KMS-11 (cell line): ENCODE measurements at regions not wholly inside any gene's neighbourhood (a gene's known extent, or its start where the extent isn't known, plus 50 kb on each side); places are given as distances from the start of the nearest gene placed in this dataset.

Experiments used
- H2AFZ ChIP-seq: fragments of 200-600 bp; sonication (generic); 2 replicates; pipeline ENCODE4 v1.6.1; 2016; ENCODE audit warnings: antibody characterized with exemption, mixed run types, low read depth
- H3K27ac ChIP-seq: fragments of 200-600 bp; sonication (generic); 2 replicates; pipeline ENCODE4 v1.6.1; 2016; ENCODE audit warnings: mild to moderate bottlenecking, mixed run types
- H3K27me3 ChIP-seq: fragments of 200-600 bp; sonication (generic); 2 replicates; pipeline ENCODE4 v1.6.1; 2017; ENCODE audit warnings: mild to moderate bottlenecking, low read depth, mixed run types, moderate library complexity; ENCODE audit not compliant: insufficient read depth
- H3K36me3 ChIP-seq: fragments of 200-600 bp; sonication (generic); 2 replicates; pipeline ENCODE4 v1.6.1; 2017; ENCODE audit warnings: mild to moderate bottlenecking, mixed run types; ENCODE audit not compliant: insufficient read depth
- H3K4me1 ChIP-seq: fragments of 200-600 bp; sonication (generic); 2 replicates; pipeline ENCODE4 v1.6.1; 2016; ENCODE audit warnings: mild to moderate bottlenecking, low read depth, mixed run types; ENCODE audit not compliant: poor library complexity, severe bottlenecking
- H3K4me2 ChIP-seq: fragments of 200-600 bp; sonication (generic); 2 replicates; pipeline ENCODE4 v1.7.0; 2016; ENCODE audit warnings: mild to moderate bottlenecking, mixed run types
- H3K4me3 ChIP-seq: fragments of 200-600 bp; sonication (generic); IDR thresholded peaks from 2 replicates; pipeline ENCODE4 v1.6.1; 2017; ENCODE audit warnings: low read depth, low read length, mixed read lengths; ENCODE audit not compliant: insufficient read depth
- H3K79me2 ChIP-seq: fragments of 200-600 bp; sonication (generic); 2 replicates; pipeline ENCODE4 v1.6.1; 2016; ENCODE audit warnings: low read depth, mixed run types; ENCODE audit not compliant: insufficient read depth
- H3K9ac ChIP-seq: fragments of 200-600 bp; sonication (generic); 2 replicates; pipeline ENCODE4 v1.6.1; 2016; ENCODE audit warnings: mild to moderate bottlenecking, mixed run types
- H4K20me1 ChIP-seq: fragments of 200-600 bp; sonication (generic); 2 replicates; pipeline ENCODE4 v1.6.1; 2016; ENCODE audit warnings: mild to moderate bottlenecking, mixed run types; ENCODE audit not compliant: insufficient read depth
- CTCF ChIP-seq: fragments of 200-600 bp; sonication (generic); conservative IDR thresholded peaks from 2 replicates; pipeline ENCODE4 v1.6.1; 2017; ENCODE audit warnings: low read depth, mild to moderate bottlenecking, antibody characterized with exemption, low read length, moderate library complexity, mixed read lengths

- Histone ChIP-seq H3K79me2 (no peaks in the 10 kb centered on the region), H3K9ac (no peak overlapping the region), H3K27me3 (no peaks in the 10 kb centered on the region), H3K36me3 (no peaks in the 10 kb centered on the region), H3K4me2 (no peak overlapping the region), H4K20me1 (no peaks in the 10 kb centered on the region), H2AFZ (no peak overlapping the region), H3K27ac (no peak overlapping the region), H3K4me1 (no peaks in the 10 kb centered on the region), H3K4me3 (no peak overlapping the region)
- TF ChIP-seq CTCF = no peak
Observed at GRCh38 chr4:19857991-19858390, 393.7 kb upstream of the SLIT2 start.

DNA sequence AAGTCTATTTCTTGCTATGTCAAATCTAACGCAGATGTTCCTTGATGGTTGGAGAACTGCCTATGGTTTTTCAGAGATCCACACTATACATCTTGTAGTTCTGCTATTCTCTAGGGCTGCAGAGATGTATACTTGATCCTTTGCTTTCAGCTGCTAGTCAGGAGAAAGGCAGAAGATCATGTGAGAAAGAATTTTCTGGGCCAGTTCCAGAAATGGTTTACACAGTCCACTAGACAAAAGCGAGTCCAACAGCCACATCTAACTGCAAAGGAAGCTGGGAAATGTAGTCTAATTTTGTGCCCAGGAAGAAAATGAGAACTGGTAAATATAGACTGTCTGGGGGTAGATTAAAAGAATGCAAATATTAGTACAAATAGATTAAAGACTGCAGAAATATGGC lies 394.3 kb upstream of the SLIT2 start:
- Histone ChIP-seq H3K4me3 (no peak overlapping the region), H3K36me3 (no peaks in the 10 kb centered on the region), H3K27ac (no peak overlapping the region), H3K4me2 (no peak overlapping the region), H3K27me3 (no peaks in the 10 kb centered on the region), H2AFZ (no peak overlapping the region), H3K4me1 (no peaks in the 10 kb centered on the region), H3K79me2 (no peaks in the 10 kb centered on the region), H3K9ac (no peak overlapping the region), H4K20me1 (no peaks in the 10 kb centered on the region)
- no peak for TF ChIP-seq CTCF

- H3K27ac ChIP-seq = no peak overlapping the region
- no peak for TF ChIP-seq CTCF
- no peaks in the 10 kb centered on the region for H3K36me3 ChIP-seq
- H2AFZ ChIP-seq = no peak overlapping the region
- H4K20me1 ChIP-seq = no peaks in the 10 kb centered on the region
- H3K79me2 ChIP-seq = no peaks in the 10 kb centered on the region
- H3K4me3 ChIP-seq = no peak overlapping the region
- H3K9ac ChIP-seq = no peak overlapping the region
- no peak overlapping the region for H3K4me2 ChIP-seq
- no peaks in the 10 kb centered on the region for H3K27me3 ChIP-seq
- H3K4me1 ChIP-seq = no peaks in the 10 kb centered on the region
Observed at GRCh38 chr4:19850909-19851308, 400.8 kb upstream of the SLIT2 start.

DNA sequence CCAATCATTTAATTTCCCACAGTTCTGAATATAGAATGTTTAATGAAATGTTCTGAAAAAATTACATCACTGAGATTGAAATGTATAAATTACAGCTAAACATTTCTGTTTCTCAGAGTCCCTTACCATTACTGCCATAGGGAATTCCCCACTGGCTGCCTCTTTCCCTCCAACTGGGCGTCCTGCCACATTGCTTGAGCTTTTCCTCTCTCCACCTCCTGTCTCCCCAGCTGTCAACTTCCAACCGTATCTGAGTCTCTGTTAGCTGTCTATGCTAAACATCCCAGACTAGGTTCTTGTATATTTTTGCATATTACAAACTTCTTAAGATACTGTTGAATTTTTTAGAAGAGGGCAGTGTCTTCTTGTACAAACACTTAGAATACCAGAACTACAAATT lies 407.3 kb upstream of the SLIT2 start:
- Histone ChIP-seq H3K36me3 (no peaks in the 10 kb centered on the region), H3K27me3 (no peaks in the 10 kb centered on the region), H3K4me3 (no peak overlapping the region), H4K20me1 (no peaks in the 10 kb centered on the region), H3K4me1 (no peaks in the 10 kb centered on the region), H3K4me2 (no peak overlapping the region), H3K9ac (no peak overlapping the region), H2AFZ (no peak overlapping the region), H3K79me2 (no peaks in the 10 kb centered on the region), H3K27ac (no peak overlapping the region)
- TF ChIP-seq CTCF = no peak

DNA sequence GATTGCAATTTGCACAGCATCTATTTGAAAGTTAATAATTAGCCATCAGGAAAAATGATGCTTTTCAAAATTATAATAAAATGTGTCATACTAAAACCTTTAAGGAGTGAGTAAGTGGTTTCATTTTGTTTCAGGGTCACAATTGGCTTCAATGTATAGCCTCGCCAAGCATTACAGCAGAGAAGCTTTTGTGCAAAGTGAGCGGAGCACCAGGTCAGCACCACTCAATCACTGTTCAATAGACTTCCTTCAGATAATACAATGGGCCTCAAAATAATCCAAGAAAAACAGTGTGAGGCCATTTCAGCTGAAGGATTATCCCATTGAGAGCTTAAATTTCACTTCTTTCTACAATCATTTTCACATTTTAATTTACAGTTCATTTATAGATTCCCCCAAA lies 409.2 kb upstream of the SLIT2 start:
- no peaks in the 10 kb centered on the region for H3K27me3 ChIP-seq
- no peaks in the 10 kb centered on the region for H4K20me1 ChIP-seq

More for the DNA sequence above, 409.2 kb upstream of the SLIT2 start:
- Histone ChIP-seq H3K79me2 (no peaks in the 10 kb centered on the region), H3K36me3 (no peaks in the 10 kb centered on the region), H2AFZ (no peak overlapping the region), H3K4me2 (no peak overlapping the region), H3K27ac (no peak overlapping the region), H3K9ac (no peak overlapping the region), H3K4me3 (no peak overlapping the region), H3K4me1 (no peaks in the 10 kb centered on the region)
- no peak for TF ChIP-seq CTCF
